HFFc6 (cell line): ENCODE measurements at regions not wholly inside any gene's neighbourhood (a gene's known extent, or its start where the extent isn't known, plus 50 kb on each side); places are given as distances from the start of the nearest gene placed in this dataset.

Source experiments
- DNase-seq: peaks from one replicate; pipeline ENCODE4 v3.0.0-alpha.2; 2018
- H3K27ac Mint-ChIP-seq: 2 replicates; pipeline ENCODE4 v1.8.0; 2020; ENCODE audit warnings: mild to moderate bottlenecking, mixed read lengths
- H3K27me3 Mint-ChIP-seq: 2 replicates; pipeline ENCODE4 v1.8.0; 2021; ENCODE audit warnings: mild to moderate bottlenecking, moderate library complexity, mixed read lengths; ENCODE audit not compliant: insufficient read depth
- H3K36me3 Mint-ChIP-seq: 2 replicates; pipeline ENCODE4 v1.8.0; 2021; ENCODE audit warnings: low read depth, mixed read lengths
- H3K4me1 Mint-ChIP-seq: 2 replicates; pipeline ENCODE4 v1.8.0; 2020; ENCODE audit warnings: low read depth, mixed read lengths
- H3K4me3 Mint-ChIP-seq: 2 replicates; pipeline ENCODE4 v1.8.0; 2020; ENCODE audit warnings: mild to moderate bottlenecking, moderate library complexity, mixed read lengths
- H3K9me3 Mint-ChIP-seq: 2 replicates; pipeline ENCODE4 v1.8.0; 2020; ENCODE audit warnings: mild to moderate bottlenecking, mixed read lengths
- TF ChIP-seq, protein P1 (sequence below): fragments of 200-600 bp; sonication (generic); IDR thresholded peaks from 2 replicates; pipeline ENCODE4 v1.5.0; 2021; ENCODE audit warnings: antibody characterized with exemption, mild to moderate bottlenecking

DNA sequence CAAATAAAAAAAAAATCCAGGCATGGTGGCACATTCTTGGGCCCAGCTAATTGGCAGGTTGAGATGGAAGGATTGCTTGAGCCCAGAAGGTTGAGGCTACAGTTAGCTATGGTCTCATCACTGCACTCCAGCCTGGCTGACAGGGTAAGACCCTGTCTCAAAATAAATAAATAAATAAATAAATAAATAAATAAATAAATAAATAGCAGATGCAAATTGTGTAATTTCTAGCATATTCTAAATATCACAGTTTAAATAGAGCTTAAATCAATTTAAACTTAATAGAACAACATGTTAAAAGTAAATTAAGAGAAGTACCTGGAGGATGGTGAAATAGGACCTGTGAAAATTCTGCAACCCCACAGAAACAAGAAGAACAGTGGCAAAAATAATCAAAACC is 290.5 kb downstream of the TFEC start:
- no peaks in the 10 kb centered on the region for H3K9me3 Mint-ChIP-seq
- TF ChIP-seq, protein P1, sequence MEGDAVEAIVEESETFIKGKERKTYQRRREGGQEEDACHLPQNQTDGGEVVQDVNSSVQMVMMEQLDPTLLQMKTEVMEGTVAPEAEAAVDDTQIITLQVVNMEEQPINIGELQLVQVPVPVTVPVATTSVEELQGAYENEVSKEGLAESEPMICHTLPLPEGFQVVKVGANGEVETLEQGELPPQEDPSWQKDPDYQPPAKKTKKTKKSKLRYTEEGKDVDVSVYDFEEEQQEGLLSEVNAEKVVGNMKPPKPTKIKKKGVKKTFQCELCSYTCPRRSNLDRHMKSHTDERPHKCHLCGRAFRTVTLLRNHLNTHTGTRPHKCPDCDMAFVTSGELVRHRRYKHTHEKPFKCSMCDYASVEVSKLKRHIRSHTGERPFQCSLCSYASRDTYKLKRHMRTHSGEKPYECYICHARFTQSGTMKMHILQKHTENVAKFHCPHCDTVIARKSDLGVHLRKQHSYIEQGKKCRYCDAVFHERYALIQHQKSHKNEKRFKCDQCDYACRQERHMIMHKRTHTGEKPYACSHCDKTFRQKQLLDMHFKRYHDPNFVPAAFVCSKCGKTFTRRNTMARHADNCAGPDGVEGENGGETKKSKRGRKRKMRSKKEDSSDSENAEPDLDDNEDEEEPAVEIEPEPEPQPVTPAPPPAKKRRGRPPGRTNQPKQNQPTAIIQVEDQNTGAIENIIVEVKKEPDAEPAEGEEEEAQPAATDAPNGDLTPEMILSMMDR: no peak
- H3K4me3 Mint-ChIP-seq: no peak overlapping the region
- no peak overlapping the region for H3K27ac Mint-ChIP-seq
- H3K27me3 Mint-ChIP-seq: no peaks in the 10 kb centered on the region
- DNase-seq: no peak
- no peaks in the 10 kb centered on the region for H3K4me1 Mint-ChIP-seq
- H3K36me3 Mint-ChIP-seq: no peaks in the 10 kb centered on the region

DNA sequence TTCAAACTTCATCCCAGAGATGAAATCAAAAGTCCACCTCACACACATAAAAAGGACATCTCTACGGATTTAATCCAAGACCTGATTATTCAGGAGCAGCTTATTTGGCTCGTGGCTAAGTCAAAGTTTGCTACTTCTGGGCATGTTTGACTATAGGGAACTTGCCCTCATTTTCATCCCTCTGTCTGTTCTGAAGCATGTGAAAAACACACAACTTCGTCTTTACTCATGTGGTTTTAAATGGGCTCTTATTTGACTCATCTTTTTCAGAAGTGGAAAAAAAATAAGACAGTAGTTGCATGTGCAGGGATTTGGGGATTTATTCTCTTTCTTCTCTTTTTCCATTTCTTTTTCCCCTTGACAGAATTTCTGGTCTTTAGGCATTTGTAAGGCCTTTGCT is 295.9 kb downstream of the TFEC start:
- Mint-ChIP-seq H3K4me1 (no peaks in the 10 kb centered on the region), H3K36me3 (no peaks in the 10 kb centered on the region)

DNA sequence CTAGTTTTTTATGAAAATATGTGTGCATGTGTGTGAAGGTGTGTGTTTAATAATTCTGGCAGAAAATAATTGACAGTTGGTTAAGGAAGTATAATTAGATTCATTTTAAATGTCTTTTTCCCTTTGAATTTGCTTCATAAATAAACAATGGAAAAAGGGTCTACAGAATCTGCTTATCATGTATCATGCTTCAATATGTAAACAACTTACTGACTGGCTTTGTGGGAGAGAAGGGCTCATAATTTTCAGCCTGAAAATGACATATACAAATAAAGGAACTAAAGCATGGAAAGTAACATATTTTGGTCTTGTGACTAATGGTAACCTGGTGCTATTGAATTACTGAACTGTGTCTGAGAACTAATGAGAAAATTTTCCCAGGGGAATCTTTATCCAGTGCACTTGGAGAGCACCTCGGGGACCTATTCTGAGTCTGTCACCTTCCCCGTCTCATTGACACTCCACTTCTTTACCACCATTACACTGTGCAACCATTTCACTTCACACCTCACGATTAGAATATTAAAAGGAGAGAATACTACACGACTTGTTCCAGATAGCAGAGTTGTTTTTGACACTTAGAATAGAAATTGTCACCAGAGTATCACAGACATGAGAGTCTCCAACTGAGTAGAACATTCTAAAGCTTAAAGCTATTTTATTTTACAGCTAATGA is 298.6 kb downstream of the TFEC start:
- H3K27ac Mint-ChIP-seq: no peak overlapping the region
- DNase-seq: no peak
- TF ChIP-seq, protein P1: no peak
- no peaks in the 10 kb centered on the region for H3K36me3 Mint-ChIP-seq
- no peak overlapping the region for H3K4me3 Mint-ChIP-seq
- no peaks in the 10 kb centered on the region for H3K9me3 Mint-ChIP-seq
- H3K4me1 Mint-ChIP-seq: no peaks in the 10 kb centered on the region
- H3K27me3 Mint-ChIP-seq: no peaks in the 10 kb centered on the region

More for the DNA sequence above, 295.9 kb downstream of the TFEC start:
- H3K9me3 Mint-ChIP-seq: no peaks in the 10 kb centered on the region
- no peaks in the 10 kb centered on the region for H3K27me3 Mint-ChIP-seq
- DNase-seq: no peak
- TF ChIP-seq, protein P1: no peak
- no peak overlapping the region for H3K4me3 Mint-ChIP-seq
- no peak overlapping the region for H3K27ac Mint-ChIP-seq

DNA sequence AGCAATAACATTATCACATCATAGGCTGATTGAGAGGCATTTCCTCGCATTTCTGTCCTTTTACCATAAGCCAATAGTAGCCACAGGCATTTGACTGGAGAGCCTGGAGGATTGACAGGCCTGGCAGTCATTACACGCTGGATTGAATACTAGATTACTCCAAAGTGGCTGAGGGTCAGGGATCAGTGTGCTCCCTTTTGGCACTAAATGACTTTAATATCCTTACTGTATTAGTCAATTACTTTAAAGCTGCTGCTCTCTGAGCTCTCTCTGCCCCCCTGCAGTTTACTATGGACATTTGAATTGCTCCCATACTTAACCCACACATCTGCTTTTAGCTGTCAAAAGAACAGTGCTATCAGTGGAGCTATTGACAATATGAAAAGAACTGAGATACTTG is 302.0 kb downstream of the TFEC start:
- no peaks in the 10 kb centered on the region for H3K36me3 Mint-ChIP-seq
- TF ChIP-seq, protein P1: no peak
- H3K9me3 Mint-ChIP-seq: no peaks in the 10 kb centered on the region
- H3K4me1 Mint-ChIP-seq: no peaks in the 10 kb centered on the region
- DNase-seq: no peak
- H3K4me3 Mint-ChIP-seq: no peak overlapping the region
- H3K27ac Mint-ChIP-seq: no peak overlapping the region
- H3K27me3 Mint-ChIP-seq: no peaks in the 10 kb centered on the region

DNA sequence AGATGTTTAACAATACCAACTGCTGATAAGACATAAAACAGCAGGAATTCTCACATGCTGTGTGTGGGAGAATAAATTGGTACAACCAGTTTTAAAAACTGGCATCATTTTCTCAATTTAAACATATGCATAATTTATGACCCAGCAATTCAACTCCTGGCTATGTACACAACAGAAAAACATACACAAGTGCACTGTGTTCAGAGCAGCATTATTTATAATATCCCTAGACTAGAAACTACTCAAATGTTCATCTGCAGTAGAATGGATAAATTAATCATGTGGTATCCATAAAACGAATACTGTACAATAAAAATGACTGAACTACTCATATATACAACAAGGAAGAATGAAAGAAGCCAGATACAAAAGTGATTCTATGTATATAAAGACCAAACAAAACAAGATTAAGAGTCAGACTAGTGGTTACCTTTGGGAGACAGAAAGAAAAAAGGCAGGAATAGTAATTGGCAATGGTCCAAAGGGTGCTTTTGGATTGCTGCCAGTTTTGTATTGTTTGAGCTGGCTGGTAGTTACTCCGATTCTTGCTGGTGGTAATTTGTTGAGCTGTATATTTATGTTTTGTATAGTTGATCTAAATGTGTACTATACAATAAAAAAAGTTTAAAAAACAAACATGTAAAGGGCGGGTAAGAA is 306.0 kb downstream of the TFEC start:
- Mint-ChIP-seq H3K4me1 (peaks cover 7% of the 10 kb centered on the region; the same call in 1 of the 2 replicates), H3K4me3 (no peak overlapping the region), H3K27ac (no peak overlapping the region), H3K27me3 (no peaks in the 10 kb centered on the region; the same call in 1 of the 2 replicates), H3K36me3 (no peaks in the 10 kb centered on the region), H3K9me3 (no peaks in the 10 kb centered on the region)
- TF ChIP-seq, protein P1: no peak
- DNase-seq: no peak
